ENCODE measurements at regions not wholly inside any gene's neighbourhood (a gene's known extent, or its start where the extent isn't known, plus 50 kb on each side); places are given as distances from the start of the nearest gene placed in this dataset.

DNA sequence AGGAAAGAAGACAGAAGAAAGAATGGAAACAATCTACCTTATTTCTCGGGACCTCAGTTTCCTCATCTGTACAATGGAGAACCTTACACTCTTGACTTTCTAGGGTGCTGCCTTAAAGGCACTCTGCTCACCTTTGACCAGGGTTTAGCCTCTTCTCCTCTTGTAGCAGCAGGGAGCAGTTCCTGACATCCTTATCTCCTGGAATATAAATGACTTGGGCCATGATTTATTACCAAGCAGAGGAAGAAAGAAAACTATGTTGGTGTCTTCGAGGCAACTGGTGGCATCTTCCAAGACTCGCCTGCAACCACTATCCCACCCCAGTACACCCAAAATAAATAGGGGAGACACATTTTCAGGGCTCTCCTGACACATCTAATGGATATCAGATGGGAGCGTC is 314.2 kb downstream of the BUD13 start:
- ATAC-seq, result no peak
- TF ChIP-seq OSR1 (CRISPR knock-in tag; IDR thresholded peaks at IDR 0.05), result no peak
- no peak for TF ChIP-seq CSDC2 (CRISPR knock-in tag; IDR thresholded peaks at IDR 0.05)
- TF ChIP-seq, protein P1, sequence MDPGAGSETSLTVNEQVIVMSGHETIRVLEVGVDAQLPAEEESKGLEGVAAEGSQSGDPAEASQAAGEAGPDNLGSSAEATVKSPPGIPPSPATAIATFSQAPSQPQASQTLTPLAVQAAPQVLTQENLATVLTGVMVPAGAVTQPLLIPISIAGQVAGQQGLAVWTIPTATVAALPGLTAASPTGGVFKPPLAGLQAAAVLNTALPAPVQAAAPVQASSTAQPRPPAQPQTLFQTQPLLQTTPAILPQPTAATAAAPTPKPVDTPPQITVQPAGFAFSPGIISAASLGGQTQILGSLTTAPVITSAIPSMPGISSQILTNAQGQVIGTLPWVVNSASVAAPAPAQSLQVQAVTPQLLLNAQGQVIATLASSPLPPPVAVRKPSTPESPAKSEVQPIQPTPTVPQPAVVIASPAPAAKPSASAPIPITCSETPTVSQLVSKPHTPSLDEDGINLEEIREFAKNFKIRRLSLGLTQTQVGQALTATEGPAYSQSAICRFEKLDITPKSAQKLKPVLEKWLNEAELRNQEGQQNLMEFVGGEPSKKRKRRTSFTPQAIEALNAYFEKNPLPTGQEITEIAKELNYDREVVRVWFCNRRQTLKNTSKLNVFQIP (CRISPR knock-in tag; IDR thresholded peaks at IDR 0.05; ENCODE audit: borderline replicate concordance, low read depth), result no peak
- no peak for TF ChIP-seq ZFP3 (CRISPR knock-in tag; IDR thresholded peaks at IDR 0.05)
- TF ChIP-seq SNAI2 (CRISPR knock-in tag; IDR thresholded peaks at IDR 0.05), result no peak

- ATAC-seq, result no peak
- TF ChIP-seq ISL1 (CRISPR knock-in tag; IDR thresholded peaks at IDR 0.05) (no peak), GLIS3 (CRISPR knock-in tag; IDR thresholded peaks at IDR 0.05) (no peak), ZC3H10 (CRISPR knock-in tag; IDR thresholded peaks at IDR 0.05) (no peak), ZNF70 (CRISPR knock-in tag; IDR thresholded peaks at IDR 0.05) (no peak), BACH2 (CRISPR knock-in tag; IDR thresholded peaks at IDR 0.05; ENCODE audit: borderline replicate concordance) (no peak), RARB (CRISPR knock-in tag; IDR thresholded peaks at IDR 0.05) (no peak), SNAI2 (CRISPR knock-in tag; IDR thresholded peaks at IDR 0.05) (no peak), ZFP3 (CRISPR knock-in tag; IDR thresholded peaks at IDR 0.05) (no peak), TCF4 (CRISPR knock-in tag; IDR thresholded peaks at IDR 0.05; ENCODE audit: borderline replicate concordance) (no peak), CSDC2 (CRISPR knock-in tag; IDR thresholded peaks at IDR 0.05) (no peak), PPARA (CRISPR knock-in tag; IDR thresholded peaks at IDR 0.05; ENCODE audit: borderline replicate concordance) (no peak), ZFP30 (CRISPR knock-in tag; IDR thresholded peaks at IDR 0.05) (no peak), ESRRG (CRISPR knock-in tag; IDR thresholded peaks at IDR 0.05) (no peak), CSRNP3 (CRISPR knock-in tag; IDR thresholded peaks at IDR 0.05) (no peak), OSR1 (CRISPR knock-in tag; IDR thresholded peaks at IDR 0.05) (no peak), TSHZ2 (CRISPR knock-in tag; IDR thresholded peaks at IDR 0.05) (no peak), ZNF8 (CRISPR knock-in tag; IDR thresholded peaks at IDR 0.05) (no peak)
- TF ChIP-seq, protein P2, sequence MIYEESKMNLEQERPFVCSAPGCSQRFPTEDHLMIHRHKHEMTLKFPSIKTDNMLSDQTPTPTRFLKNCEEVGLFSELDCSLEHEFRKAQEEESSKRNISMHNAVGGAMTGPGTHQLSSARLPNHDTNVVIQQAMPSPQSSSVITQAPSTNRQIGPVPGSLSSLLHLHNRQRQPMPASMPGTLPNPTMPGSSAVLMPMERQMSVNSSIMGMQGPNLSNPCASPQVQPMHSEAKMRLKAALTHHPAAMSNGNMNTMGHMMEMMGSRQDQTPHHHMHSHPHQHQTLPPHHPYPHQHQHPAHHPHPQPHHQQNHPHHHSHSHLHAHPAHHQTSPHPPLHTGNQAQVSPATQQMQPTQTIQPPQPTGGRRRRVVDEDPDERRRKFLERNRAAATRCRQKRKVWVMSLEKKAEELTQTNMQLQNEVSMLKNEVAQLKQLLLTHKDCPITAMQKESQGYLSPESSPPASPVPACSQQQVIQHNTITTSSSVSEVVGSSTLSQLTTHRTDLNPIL (CRISPR knock-in tag; IDR thresholded peaks at IDR 0.05; ENCODE audit: low read depth), result no peak
- TF ChIP-seq, protein P1 (CRISPR knock-in tag; IDR thresholded peaks at IDR 0.05; ENCODE audit: borderline replicate concordance, low read depth), result no peak
These were observed 315.3 kb downstream of the BUD13 start for GRCh38 chr11:116457336-116458007.

GRCh38 chr11:116454951-116455350 is 317.8 kb downstream of the BUD13 start:
- no peak for ATAC-seq
- TF ChIP-seq CSDC2 (CRISPR knock-in tag; IDR thresholded peaks at IDR 0.05) (no peak), ESRRG (CRISPR knock-in tag; IDR thresholded peaks at IDR 0.05) (no peak), OSR1 (CRISPR knock-in tag; IDR thresholded peaks at IDR 0.05) (no peak), ISL1 (CRISPR knock-in tag; IDR thresholded peaks at IDR 0.05) (no peak), TCF4 (CRISPR knock-in tag; IDR thresholded peaks at IDR 0.05; ENCODE audit: borderline replicate concordance) (no peak), ZFP3 (CRISPR knock-in tag; IDR thresholded peaks at IDR 0.05) (no peak), CSRNP3 (CRISPR knock-in tag; IDR thresholded peaks at IDR 0.05) (no peak), ZC3H10 (CRISPR knock-in tag; IDR thresholded peaks at IDR 0.05) (no peak), GLIS3 (CRISPR knock-in tag; IDR thresholded peaks at IDR 0.05) (no peak), ZNF70 (CRISPR knock-in tag; IDR thresholded peaks at IDR 0.05) (no peak)
- TF ChIP-seq, protein P2 (CRISPR knock-in tag; IDR thresholded peaks at IDR 0.05; ENCODE audit: low read depth), result no peak
- TF ChIP-seq, protein P1 (CRISPR knock-in tag; IDR thresholded peaks at IDR 0.05; ENCODE audit: borderline replicate concordance, low read depth), result no peak
- TF ChIP-seq, protein P3, sequence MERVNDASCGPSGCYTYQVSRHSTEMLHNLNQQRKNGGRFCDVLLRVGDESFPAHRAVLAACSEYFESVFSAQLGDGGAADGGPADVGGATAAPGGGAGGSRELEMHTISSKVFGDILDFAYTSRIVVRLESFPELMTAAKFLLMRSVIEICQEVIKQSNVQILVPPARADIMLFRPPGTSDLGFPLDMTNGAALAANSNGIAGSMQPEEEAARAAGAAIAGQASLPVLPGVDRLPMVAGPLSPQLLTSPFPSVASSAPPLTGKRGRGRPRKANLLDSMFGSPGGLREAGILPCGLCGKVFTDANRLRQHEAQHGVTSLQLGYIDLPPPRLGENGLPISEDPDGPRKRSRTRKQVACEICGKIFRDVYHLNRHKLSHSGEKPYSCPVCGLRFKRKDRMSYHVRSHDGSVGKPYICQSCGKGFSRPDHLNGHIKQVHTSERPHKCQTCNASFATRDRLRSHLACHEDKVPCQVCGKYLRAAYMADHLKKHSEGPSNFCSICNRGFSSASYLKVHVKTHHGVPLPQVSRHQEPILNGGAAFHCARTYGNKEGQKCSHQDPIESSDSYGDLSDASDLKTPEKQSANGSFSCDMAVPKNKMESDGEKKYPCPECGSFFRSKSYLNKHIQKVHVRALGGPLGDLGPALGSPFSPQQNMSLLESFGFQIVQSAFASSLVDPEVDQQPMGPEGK (CRISPR knock-in tag; IDR thresholded peaks at IDR 0.05; ENCODE audit: borderline replicate concordance), result no peak
